ENCODE measurements at regions not wholly inside any gene's neighbourhood (a gene's known extent, or its start where the extent isn't known, plus 50 kb on each side); places are given as distances from the start of the nearest gene placed in this dataset.

DNA sequence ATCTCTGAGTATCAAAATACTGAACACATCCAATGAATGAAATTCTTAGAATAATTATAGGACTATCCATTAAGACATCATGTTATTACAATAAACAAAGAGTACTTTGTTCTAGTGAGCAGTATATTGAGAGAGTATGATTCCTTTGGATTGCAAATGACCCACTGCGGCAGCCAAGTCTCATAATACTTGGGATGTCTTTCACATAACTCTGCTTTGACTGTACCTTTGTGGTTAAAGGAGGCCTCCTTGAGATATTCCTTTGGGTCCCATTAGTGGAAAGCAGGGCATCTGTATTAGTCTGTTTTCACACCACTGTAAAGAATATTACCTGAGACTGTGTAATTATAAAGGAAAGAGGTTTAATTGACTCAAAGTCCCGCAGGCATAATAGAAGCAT is 593.8 kb downstream of the TRHDE start:
- no peak for DNase-seq (ENCODE audit: low read depth, low spot score)
- in situ Hi-C loops (cut with HindIII; ENCODE audit: low pct_unique_long_range_greater_than_20kb, low sequenced_read_pairs): no loop called here
- ChIA-PET CTCF (no interaction called here), POLR2A (no interaction called here)
- no peak for ATAC-seq
- Histone ChIP-seq H3K4me1 (ENCODE audit: control insufficient read depth, insufficient read depth, low read length) (no peaks in the 10 kb centered on the region), H3K36me3 (ENCODE audit: control insufficient read depth, insufficient read depth, low read length) (no peaks in the 10 kb centered on the region), H3K27ac (ENCODE audit: low read length) (no peak overlapping the region), H3K27me3 (ENCODE audit: control insufficient read depth, insufficient read depth, low read length) (no peaks in the 10 kb centered on the region), H3K9me3 (ENCODE audit: control insufficient read depth, insufficient read depth, low read depth, low read length) (no peaks in the 10 kb centered on the region), H3K4me3 (ENCODE audit: low read depth in 2 of 2, low read length in 2 of 2) (no peak overlapping the region)
- intact Hi-C loops (cut with micrococcal nuclease; ENCODE audit: unreplicated experiment): no loop called here
- TF ChIP-seq TCF7L2 (IDR thresholded peaks at IDR 0.05; ENCODE audit: low read depth, low read length) (no peak), SIN3A (IDR thresholded peaks at IDR 0.05; ENCODE audit: borderline replicate concordance, insufficient read depth, low read depth, low read length) (no peak), POLR2AphosphoS5 (IDR thresholded peaks at IDR 0.05; ENCODE audit: low read depth, low read length) (no peak), CTCF (IDR thresholded peaks at IDR 0.05) (no peak), REST (IDR thresholded peaks at IDR 0.05; ENCODE audit: insufficient read depth in 1 of 2, low read depth in 2 of 2, low read length in 1 of 2) (no peak)
- BruUV-seq (replicated peaks): no TSS peak

GRCh38 chr12:72869024-72869423 is 596.9 kb downstream of the TRHDE start:
- no peak for ATAC-seq
- POLR2A ChIA-PET: no interaction called here
- H3K9me3 ChIP-seq (ENCODE audit: control insufficient read depth, insufficient read depth, low read depth, low read length): no peaks in the 10 kb centered on the region
- no peaks in the 10 kb centered on the region for H3K4me1 ChIP-seq (ENCODE audit: control insufficient read depth, insufficient read depth, low read length)
- intact Hi-C loops (cut with micrococcal nuclease; ENCODE audit: unreplicated experiment): no loop called here
- no peak for DNase-seq (ENCODE audit: low read depth, low spot score)
- in situ Hi-C loops (cut with HindIII; ENCODE audit: low pct_unique_long_range_greater_than_20kb, low sequenced_read_pairs): no loop called here
- H3K27ac ChIP-seq (ENCODE audit: low read length): no peak overlapping the region
- TF ChIP-seq TCF7L2 (IDR thresholded peaks at IDR 0.05; ENCODE audit: low read depth, low read length) (no peak), CTCF (IDR thresholded peaks at IDR 0.05) (no peak), SIN3A (IDR thresholded peaks at IDR 0.05; ENCODE audit: borderline replicate concordance, insufficient read depth, low read depth, low read length) (no peak), REST (IDR thresholded peaks at IDR 0.05; ENCODE audit: insufficient read depth in 1 of 2, low read depth in 2 of 2, low read length in 1 of 2) (no peak), POLR2AphosphoS5 (IDR thresholded peaks at IDR 0.05; ENCODE audit: low read depth, low read length) (no peak)
- CTCF ChIA-PET: no interaction called here
- BruUV-seq (replicated peaks): no TSS peak
- no peak overlapping the region for H3K4me3 ChIP-seq (ENCODE audit: low read depth in 2 of 2, low read length in 2 of 2)
- H3K27me3 ChIP-seq (ENCODE audit: control insufficient read depth, insufficient read depth, low read length): no peaks in the 10 kb centered on the region
- no peaks in the 10 kb centered on the region; the same call in 1 of the 2 replicates for H3K36me3 ChIP-seq (ENCODE audit: control insufficient read depth, insufficient read depth, low read length)

Measured in Panc1 (cell line).